ENCODE measurements at regions not wholly inside any gene's neighbourhood (a gene's known extent, or its start where the extent isn't known, plus 50 kb on each side); places are given as distances from the start of the nearest gene placed in this dataset.

DNA sequence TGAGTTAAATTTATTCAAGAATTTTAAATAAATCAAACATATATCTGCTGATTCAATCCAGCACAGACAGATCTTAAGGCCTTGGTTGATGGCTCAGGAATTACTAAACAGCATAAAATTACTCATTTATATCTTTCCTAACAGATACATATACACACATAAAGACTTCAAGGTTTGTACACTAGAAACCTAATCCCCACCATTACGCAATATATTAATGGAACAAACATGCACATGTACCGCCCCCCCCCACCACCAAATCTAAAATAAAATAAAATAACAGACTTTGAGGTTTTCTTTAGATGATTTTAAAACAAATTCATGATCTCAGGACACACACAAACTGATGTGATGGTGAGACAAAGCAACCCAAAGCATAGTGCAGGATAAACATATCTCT is 333.9 kb upstream of the DDX53 start:
- DNase-seq = no peak
- H3K4me1 ChIP-seq (ENCODE audit: control insufficient read depth, insufficient read depth, low read length) = no peaks in the 10 kb centered on the region
- no peaks in the 10 kb centered on the region for H3K36me3 Mint-ChIP-seq (ENCODE audit: low read depth)
- peaks cover 5% of the 10 kb centered on the region for H3K9me3 Mint-ChIP-seq
- no peak overlapping the region for H3K27ac ChIP-seq (ENCODE audit: low read depth, low read length)
- H3K27ac Mint-ChIP-seq = no peak overlapping the region
- no peaks in the 10 kb centered on the region for H3K9me3 ChIP-seq (ENCODE audit: control insufficient read depth, low read length)
- H3K27me3 Mint-ChIP-seq (ENCODE audit: insufficient read depth) = no peaks in the 10 kb centered on the region
- no peaks in the 10 kb centered on the region for H3K36me3 ChIP-seq (ENCODE audit: control insufficient read depth, insufficient read depth, low read length)
- no peak overlapping the region for H3K9ac ChIP-seq (ENCODE audit: extremely low read depth, low read length, poor library complexity, severe bottlenecking)
- H3K4me3 Mint-ChIP-seq = no peak overlapping the region
- H3K4me1 Mint-ChIP-seq = peaks cover 22% of the 10 kb centered on the region
- TF ChIP-seq, protein P1, sequence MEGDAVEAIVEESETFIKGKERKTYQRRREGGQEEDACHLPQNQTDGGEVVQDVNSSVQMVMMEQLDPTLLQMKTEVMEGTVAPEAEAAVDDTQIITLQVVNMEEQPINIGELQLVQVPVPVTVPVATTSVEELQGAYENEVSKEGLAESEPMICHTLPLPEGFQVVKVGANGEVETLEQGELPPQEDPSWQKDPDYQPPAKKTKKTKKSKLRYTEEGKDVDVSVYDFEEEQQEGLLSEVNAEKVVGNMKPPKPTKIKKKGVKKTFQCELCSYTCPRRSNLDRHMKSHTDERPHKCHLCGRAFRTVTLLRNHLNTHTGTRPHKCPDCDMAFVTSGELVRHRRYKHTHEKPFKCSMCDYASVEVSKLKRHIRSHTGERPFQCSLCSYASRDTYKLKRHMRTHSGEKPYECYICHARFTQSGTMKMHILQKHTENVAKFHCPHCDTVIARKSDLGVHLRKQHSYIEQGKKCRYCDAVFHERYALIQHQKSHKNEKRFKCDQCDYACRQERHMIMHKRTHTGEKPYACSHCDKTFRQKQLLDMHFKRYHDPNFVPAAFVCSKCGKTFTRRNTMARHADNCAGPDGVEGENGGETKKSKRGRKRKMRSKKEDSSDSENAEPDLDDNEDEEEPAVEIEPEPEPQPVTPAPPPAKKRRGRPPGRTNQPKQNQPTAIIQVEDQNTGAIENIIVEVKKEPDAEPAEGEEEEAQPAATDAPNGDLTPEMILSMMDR (conservative IDR thresholded peaks at IDR 0.05) = no peak
- no peak overlapping the region for H3K4me3 ChIP-seq (ENCODE audit: low read length)
- H3K27me3 ChIP-seq (ENCODE audit: control insufficient read depth, insufficient read depth, low read length, poor library complexity, severe bottlenecking) = no peaks in the 10 kb centered on the region
- WGBS, 2 experiments (ENCODE audit: insufficient coverage in 1 of 2, insufficient read length in 1 of 2) = 100% methylated on average over 1 of the region's 2 CpGs; no CpG with 5 or more reads in 1 of the 2 experiments

DNA sequence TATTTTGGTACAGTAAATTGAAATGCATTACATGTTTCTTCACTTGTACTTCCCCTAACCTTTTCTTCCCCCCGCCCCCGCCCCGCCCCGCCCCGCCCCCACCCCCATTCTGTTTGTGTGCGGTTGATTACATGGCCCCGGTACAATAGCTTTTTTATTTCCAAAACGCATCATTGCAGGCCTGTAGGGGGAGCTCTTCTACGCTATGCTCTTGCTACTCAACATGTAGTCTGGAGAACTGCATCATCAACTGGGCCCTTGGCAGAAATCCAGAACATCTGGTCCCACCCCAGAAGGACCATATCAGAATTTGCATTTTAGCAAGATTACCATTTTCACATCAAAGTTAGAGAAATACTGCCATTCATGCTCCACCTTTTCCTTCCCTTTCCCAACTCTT is 333.3 kb upstream of the DDX53 start:
- Histone ChIP-seq H3K9me3 (ENCODE audit: control insufficient read depth, low read length) (no peaks in the 10 kb centered on the region), H3K4me1 (ENCODE audit: control insufficient read depth, insufficient read depth, low read length) (no peaks in the 10 kb centered on the region), H3K36me3 (ENCODE audit: control insufficient read depth, insufficient read depth, low read length) (no peaks in the 10 kb centered on the region), H3K27me3 (ENCODE audit: control insufficient read depth, insufficient read depth, low read length, poor library complexity, severe bottlenecking) (no peaks in the 10 kb centered on the region), H3K4me3 (ENCODE audit: low read length) (no peak overlapping the region), H3K27ac (ENCODE audit: low read depth, low read length) (no peak overlapping the region), H3K9ac (ENCODE audit: extremely low read depth, low read length, poor library complexity, severe bottlenecking) (no peak overlapping the region)
- no peaks in the 10 kb centered on the region for H3K36me3 Mint-ChIP-seq (ENCODE audit: low read depth)
- H3K4me3 Mint-ChIP-seq = no peak overlapping the region
- peak; percentile 83 for DNase-seq
- H3K9me3 Mint-ChIP-seq = peaks cover 5% of the 10 kb centered on the region
- 49% methylated on average over 4 of the region's 9 CpGs; no CpG with 5 or more reads in 1 of the 2 experiments for WGBS, 2 experiments (ENCODE audit: insufficient coverage in 1 of 2, insufficient read length in 1 of 2)
- TF ChIP-seq, protein P1 (conservative IDR thresholded peaks at IDR 0.05) = peak; percentile 77
- no peaks in the 10 kb centered on the region for H3K27me3 Mint-ChIP-seq (ENCODE audit: insufficient read depth)
- H3K4me1 Mint-ChIP-seq = peaks cover 18% of the 10 kb centered on the region
- no peak overlapping the region for H3K27ac Mint-ChIP-seq

DNA sequence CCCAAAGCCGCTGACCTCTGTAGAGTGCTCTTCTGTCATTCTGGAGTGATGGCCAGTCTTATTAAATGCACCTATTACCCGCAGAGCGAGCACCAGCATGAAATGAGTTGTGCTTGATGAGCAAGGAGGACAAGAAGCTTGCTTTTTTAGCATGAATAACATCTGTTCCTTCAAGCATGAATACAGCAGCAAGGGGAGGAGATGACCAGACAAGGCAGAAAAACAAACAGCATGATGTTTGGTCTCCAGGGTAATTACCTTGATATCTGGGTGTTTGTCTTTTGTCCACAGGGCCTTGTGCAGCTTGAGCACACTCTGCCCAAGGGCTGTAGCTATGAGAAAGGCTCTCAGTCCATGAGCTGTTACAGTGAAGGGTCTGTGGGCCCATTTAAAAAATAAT is 324.8 kb upstream of the DDX53 start:
- Mint-ChIP-seq H3K4me1 (peaks cover 14% of the 10 kb centered on the region), H3K4me3 (no peak overlapping the region), H3K27ac (no peak overlapping the region), H3K27me3 (ENCODE audit: insufficient read depth) (no peaks in the 10 kb centered on the region), H3K9me3 (peaks cover 6% of the 10 kb centered on the region), H3K36me3 (ENCODE audit: low read depth) (no peaks in the 10 kb centered on the region)
- Histone ChIP-seq H3K9me3 (ENCODE audit: control insufficient read depth, low read length) (no peaks in the 10 kb centered on the region), H3K4me1 (ENCODE audit: control insufficient read depth, insufficient read depth, low read length) (no peaks in the 10 kb centered on the region), H3K36me3 (ENCODE audit: control insufficient read depth, insufficient read depth, low read length) (no peaks in the 10 kb centered on the region), H3K4me3 (ENCODE audit: low read length) (no peak overlapping the region), H3K9ac (ENCODE audit: extremely low read depth, low read length, poor library complexity, severe bottlenecking) (no peak overlapping the region), H3K27ac (ENCODE audit: low read depth, low read length) (no peak overlapping the region), H3K27me3 (ENCODE audit: control insufficient read depth, insufficient read depth, low read length, poor library complexity, severe bottlenecking) (no peaks in the 10 kb centered on the region)
- 82% methylated on average over 3 of the region's 3 CpGs; no CpG with 5 or more reads in 1 of the 2 experiments for WGBS, 2 experiments (ENCODE audit: insufficient coverage in 1 of 2, insufficient read length in 1 of 2)
- TF ChIP-seq, protein P1 (conservative IDR thresholded peaks at IDR 0.05) = no peak
- DNase-seq = no peak
